CD14-positive monocyte (primary cell): ENCODE measurements at regions not wholly inside any gene's neighbourhood (a gene's known extent, or its start where the extent isn't known, plus 50 kb on each side); places are given as distances from the start of the nearest gene placed in this dataset.

ENCODE experiments used
- DNase-seq, 3 donors: peaks; one replicate each; pipeline ENCODE4 v3.0.0-alpha.2; 2011 to 2022
- H2AFZ ChIP-seq: 2 replicates; pipeline ENCODE4 v1.6.0; 2012; ENCODE audit warnings: mild to moderate bottlenecking, low read depth, low read length, inconsistent platforms; ENCODE audit not compliant: insufficient read depth, poor library complexity, severe bottlenecking
- H3K27ac ChIP-seq, 2 donors: 1 replicate in 1 of 2; 2 replicates in 1 of 2; pipeline ENCODE4 v1.5.1; 2012 to 2013; ENCODE audit warnings: low read length in 2 of 2, control low read depth in 1 of 2, inconsistent platforms in 1 of 2, low read depth in 1 of 2, mild to moderate bottlenecking in 1 of 2
- H3K27me3 ChIP-seq, 2 donors: one replicate each; pipeline versions ENCODE4 v1.6.0 to v1.6.1; 2011 to 2013; ENCODE audit warnings: low read length in 2 of 2; ENCODE audit not compliant: control insufficient read depth in 2 of 2, insufficient read depth in 2 of 2
- H3K36me3 ChIP-seq, 2 donors: replicated peaks in 1 of 2; 1 replicate in 1 of 2; 2 replicates in 1 of 2; pipeline versions ENCODE4 v1.5.1 to v1.6.1; 2012 to 2013; ENCODE audit warnings: low read length in 2 of 2, control low read depth in 1 of 2, inconsistent platforms in 1 of 2, mild to moderate bottlenecking in 1 of 2; ENCODE audit not compliant: insufficient read depth in 2 of 2, control insufficient read depth in 1 of 2
- H3K4me1 ChIP-seq, 2 donors: 1 replicate in 1 of 2; 2 replicates in 1 of 2; pipeline versions ENCODE4 v1.5.1 to v1.6.1; 2012 to 2013; ENCODE audit warnings: low read length in 2 of 2, control low read depth in 1 of 2, inconsistent platforms in 1 of 2, mild to moderate bottlenecking in 1 of 2, moderate library complexity in 1 of 2; ENCODE audit not compliant: insufficient read depth in 2 of 2, control insufficient read depth in 1 of 2
- H3K4me2 ChIP-seq: replicated peaks from 2 replicates; pipeline ENCODE3; 2012; ENCODE audit warnings: low read length, moderate library complexity, mild to moderate bottlenecking; ENCODE audit not compliant: poor library complexity, severe bottlenecking; ENCODE audit errors: extremely low read depth
- H3K4me3 ChIP-seq, 3 experiments: fragments of 200-600 bp in 1 of 3; sonication (generic) in 1 of 3; replicated peaks in 1 of 3; 1 replicate in 2 of 3; 2 replicates in 1 of 3; pipeline ENCODE4 v1.5.1; 2011 to 2013; ENCODE audit warnings: low read length in 3 of 3, mild to moderate bottlenecking in 3 of 3, control low read depth in 2 of 3, low read depth in 2 of 3, inconsistent platforms in 1 of 3, moderate library complexity in 1 of 3
- H3K79me2 ChIP-seq: 2 replicates; pipeline ENCODE4 v1.6.0; 2012; ENCODE audit warnings: mild to moderate bottlenecking, control low read depth, inconsistent platforms, low read length, moderate library complexity; ENCODE audit not compliant: insufficient read depth
- H3K9ac ChIP-seq: 2 replicates; pipeline ENCODE4 v1.6.0; 2017; ENCODE audit warnings: low read length, mild to moderate bottlenecking; ENCODE audit not compliant: insufficient read depth, poor library complexity, severe bottlenecking
- H3K9me3 ChIP-seq, 2 donors: replicated peaks in 1 of 2; 1 replicate in 1 of 2; 2 replicates in 1 of 2; pipeline versions ENCODE4 v1.5.1 to v1.6.1; 2012 to 2013; ENCODE audit warnings: low read length in 2 of 2, control low read depth in 1 of 2; ENCODE audit not compliant: control insufficient read depth in 1 of 2, insufficient read depth in 1 of 2
- H4K20me1 ChIP-seq: 2 replicates; pipeline ENCODE4 v1.6.0; 2012; ENCODE audit warnings: mild to moderate bottlenecking, low read length, control low read depth, moderate library complexity; ENCODE audit not compliant: insufficient read depth
- H3K27ac Mint-ChIP-seq, 7 donors: one replicate each; pipeline ENCODE4 v1.8.0; 2020; ENCODE audit warnings: mild to moderate bottlenecking in 7 of 7, mixed read lengths in 7 of 7, moderate library complexity in 6 of 7, inconsistent platforms in 2 of 7
- H3K27me3 Mint-ChIP-seq, 3 donors: one replicate each; pipeline ENCODE4 v1.8.0; 2021 to 2022; ENCODE audit warnings: low read depth in 3 of 3, mild to moderate bottlenecking in 3 of 3, mixed read lengths in 3 of 3, moderate library complexity in 3 of 3, inconsistent platforms in 1 of 3
- H3K36me3 Mint-ChIP-seq, 2 donors: one replicate each; pipeline ENCODE4 v1.8.0; 2020; ENCODE audit warnings: mixed read lengths in 2 of 2, inconsistent platforms in 1 of 2, mild to moderate bottlenecking in 1 of 2
- H3K4me1 Mint-ChIP-seq: one replicate; pipeline ENCODE4 v1.8.0; 2020; ENCODE audit warnings: mild to moderate bottlenecking, mixed read lengths
- H3K4me3 Mint-ChIP-seq, 2 donors: one replicate each; pipeline ENCODE4 v1.8.0; 2020; ENCODE audit warnings: mild to moderate bottlenecking in 2 of 2, mixed read lengths in 2 of 2, moderate library complexity in 1 of 2
- H3K9me3 Mint-ChIP-seq, 7 donors: one replicate each; pipeline ENCODE4 v1.8.0; 2020 to 2022; ENCODE audit warnings: mixed read lengths in 7 of 7, mild to moderate bottlenecking in 6 of 7, moderate library complexity in 6 of 7, inconsistent platforms in 2 of 7
- CTCF ChIP-seq: fragments of 200-600 bp; IDR thresholded peaks from one replicate; pipeline ENCODE4 v1.8.0; 2022; ENCODE audit warnings: antibody characterized with exemption, mild to moderate bottlenecking
- WGBS: methylation state at CpG from one replicate; pipeline ENCODE4 v1.1.5; 2013; ENCODE audit warnings: missing lambda C conversion rate; ENCODE audit not compliant: insufficient coverage; 5-methylcytosine and 5-hydroxymethylcytosine counted together
- intact Hi-C, 2 donors: fragments of 100-400 bp; cut with micrococcal nuclease; formaldehyde crosslinking; loops; one replicate each; pipeline versions ENCODE4 v1.15.0 to v1.15.1; 2023

- H3K27me3 ChIP-seq = no peaks in the 10 kb centered on the region
- WGBS = 75% methylated on average over 3 of the region's 11 CpGs
- H3K4me2 ChIP-seq = no peak overlapping the region
- no peaks in the 10 kb centered on the region for H4K20me1 ChIP-seq
- no peaks in the 10 kb centered on the region for H3K79me2 ChIP-seq
- no peak for TF ChIP-seq CTCF
- H3K4me3 Mint-ChIP-seq = peak overlapping the region in 1 of 2 donors; percentile 69
- peaks cover 0 to 2% (median 0%) of the 10 kb centered on the region in 3 donors for H3K27me3 Mint-ChIP-seq
- peaks cover 2 to 17% (median 4%) of the 10 kb centered on the region in 7 donors for H3K9me3 Mint-ChIP-seq
- H3K36me3 ChIP-seq = no peaks in the 10 kb centered on the region
- H3K27ac Mint-ChIP-seq = no peak overlapping the region
- no peak overlapping the region for H3K9ac ChIP-seq
- no peak overlapping the region for H2AFZ ChIP-seq
- peaks cover 0 to 4% of the 10 kb centered on the region in 2 donors for H3K9me3 ChIP-seq
- H3K36me3 Mint-ChIP-seq = no peaks in the 10 kb centered on the region
- no peak for DNase-seq
- no peaks in the 10 kb centered on the region for H3K4me1 ChIP-seq
- no peak overlapping the region for H3K27ac ChIP-seq
- no peak overlapping the region for H3K4me3 ChIP-seq
- intact Hi-C loops = no loop called here
- peaks cover 4% of the 10 kb centered on the region for H3K4me1 Mint-ChIP-seq
These were observed 599.6 kb downstream of the TMEM114 start for GRCh38 chr16:7990626-7991260.

- Histone ChIP-seq H3K27ac (no peak overlapping the region), H3K36me3 (no peaks in the 10 kb centered on the region), H3K9ac (no peak overlapping the region), H4K20me1 (no peaks in the 10 kb centered on the region), H3K4me1 (no peaks in the 10 kb centered on the region), H3K27me3 (no peaks in the 10 kb centered on the region), H3K4me3 (no peak overlapping the region), H3K9me3 (no peaks in the 10 kb centered on the region), H2AFZ (no peak overlapping the region), H3K79me2 (no peaks in the 10 kb centered on the region), H3K4me2 (no peak overlapping the region)
- intact Hi-C loops = no loop called here
- Mint-ChIP-seq H3K4me3 (no peak overlapping the region), H3K27me3 (no peaks in the 10 kb centered on the region), H3K36me3 (no peaks in the 10 kb centered on the region), H3K4me1 (no peaks in the 10 kb centered on the region), H3K27ac (no peak overlapping the region), H3K9me3 (peaks cover 0 to 3% (median 0%) of the 10 kb centered on the region in 7 donors)
- DNase-seq = no peak
- TF ChIP-seq CTCF = no peak
- 90% methylated on average over 3 of the region's 3 CpGs for WGBS
These were observed 606.6 kb downstream of the TMEM114 start for GRCh38 chr16:7983676-7984075.
